ENCODE measurements at regions not wholly inside any gene's neighbourhood (a gene's known extent, or its start where the extent isn't known, plus 50 kb on each side); places are given as distances from the start of the nearest gene placed in this dataset.

DNA sequence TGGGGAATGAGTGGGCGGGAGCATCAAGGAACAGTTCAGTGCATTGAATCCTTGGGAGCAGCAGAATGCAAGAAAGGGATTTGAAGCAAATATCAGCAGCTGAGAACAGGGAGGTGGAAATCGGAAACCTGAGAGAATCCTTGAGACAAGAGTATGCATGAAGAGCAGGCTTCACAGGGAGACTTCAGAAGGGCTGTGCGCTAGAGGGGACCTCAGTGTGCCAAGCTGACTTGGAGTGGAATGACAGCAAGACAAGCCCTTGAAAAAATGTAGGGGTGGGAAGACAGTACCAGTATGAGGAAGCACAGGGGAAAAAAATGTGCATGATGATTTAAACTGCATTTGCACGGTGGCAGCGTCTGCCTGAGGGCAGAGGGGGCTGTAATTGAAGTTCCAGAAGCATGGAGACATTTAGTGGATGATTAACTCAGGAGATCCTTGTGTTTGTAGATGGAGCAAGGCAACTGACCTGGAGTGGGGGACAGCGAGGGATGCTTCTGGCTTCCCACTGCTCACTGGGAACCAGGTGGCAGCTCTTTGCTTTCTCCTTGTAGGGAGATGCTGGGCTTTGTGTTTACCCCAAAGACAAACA lies 204.9 kb upstream of the PLET1 start:
- TF ChIP-seq, protein P1, sequence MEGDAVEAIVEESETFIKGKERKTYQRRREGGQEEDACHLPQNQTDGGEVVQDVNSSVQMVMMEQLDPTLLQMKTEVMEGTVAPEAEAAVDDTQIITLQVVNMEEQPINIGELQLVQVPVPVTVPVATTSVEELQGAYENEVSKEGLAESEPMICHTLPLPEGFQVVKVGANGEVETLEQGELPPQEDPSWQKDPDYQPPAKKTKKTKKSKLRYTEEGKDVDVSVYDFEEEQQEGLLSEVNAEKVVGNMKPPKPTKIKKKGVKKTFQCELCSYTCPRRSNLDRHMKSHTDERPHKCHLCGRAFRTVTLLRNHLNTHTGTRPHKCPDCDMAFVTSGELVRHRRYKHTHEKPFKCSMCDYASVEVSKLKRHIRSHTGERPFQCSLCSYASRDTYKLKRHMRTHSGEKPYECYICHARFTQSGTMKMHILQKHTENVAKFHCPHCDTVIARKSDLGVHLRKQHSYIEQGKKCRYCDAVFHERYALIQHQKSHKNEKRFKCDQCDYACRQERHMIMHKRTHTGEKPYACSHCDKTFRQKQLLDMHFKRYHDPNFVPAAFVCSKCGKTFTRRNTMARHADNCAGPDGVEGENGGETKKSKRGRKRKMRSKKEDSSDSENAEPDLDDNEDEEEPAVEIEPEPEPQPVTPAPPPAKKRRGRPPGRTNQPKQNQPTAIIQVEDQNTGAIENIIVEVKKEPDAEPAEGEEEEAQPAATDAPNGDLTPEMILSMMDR (IDR thresholded peaks at IDR 0.05; ENCODE audit: extremely low read depth in 1 of 2, insufficient read depth in 1 of 2, low read depth in 1 of 2, low read length in 2 of 2), result no peak
- no peak for TF ChIP-seq POLR2A (IDR thresholded peaks at IDR 0.05; ENCODE audit: low read depth, low read length)
- no peak for TF ChIP-seq FOS (IDR thresholded peaks at IDR 0.05; ENCODE audit: borderline replicate concordance, insufficient read depth, low read length)
- TF ChIP-seq POLR2AphosphoS5 (IDR thresholded peaks at IDR 0.05; ENCODE audit: insufficient read depth, low read depth, low read length), result no peak
- TF ChIP-seq MYC (IDR thresholded peaks at IDR 0.05; ENCODE audit: low read depth, low read length), result no peak
- no peak for TF ChIP-seq EZH2 (IDR thresholded peaks at IDR 0.05; ENCODE audit: borderline replicate concordance, low read depth, low read length, severe bottlenecking)
